ENCODE measurements at regions not wholly inside any gene's neighbourhood (a gene's known extent, or its start where the extent isn't known, plus 50 kb on each side); places are given as distances from the start of the nearest gene placed in this dataset.

- H3K4me3 ChIP-seq: no peak overlapping the region
- intact Hi-C loops (cut with DNase I; ENCODE audit: low total_unique reads): no loop called here
- DNase-seq: no peak
Observed at GRCh38 chrX:69289793-69290123, 124.5 kb upstream of the PJA1 start.

GRCh38 chrX:69289046-69289792, 124.0 kb upstream of the PJA1 start:
- DNase-seq: no peak
- peaks cover 0 to 4% of the 10 kb centered on the region in 2 donors for H3K4me1 ChIP-seq
- in situ Hi-C loops (cut with MboI; ENCODE audit: low sequenced_read_pairs in 4 of 4) (loop anchor here in 3 of 4 donors (5.0 to 10.0 kb wide), 2 partner anchors 464 to 467 kb away; partner anchors contain the start of gene EFNB1 (in 2 of the 3)), intact Hi-C loops (cut with DNase I; ENCODE audit: low total_unique reads) (no loop called here)
- no peak overlapping the region for H3K27ac ChIP-seq
- no peaks in the 10 kb centered on the region for H3K27me3 ChIP-seq
- H3K4me3 ChIP-seq: no peak overlapping the region
- no peaks in the 10 kb centered on the region for H3K36me3 ChIP-seq
- no peaks in the 10 kb centered on the region for H3K9me3 ChIP-seq
- no peak for ATAC-seq
- no peak for TF ChIP-seq POLR2A (IDR thresholded peaks at IDR 0.05)
- TF ChIP-seq, protein P1, sequence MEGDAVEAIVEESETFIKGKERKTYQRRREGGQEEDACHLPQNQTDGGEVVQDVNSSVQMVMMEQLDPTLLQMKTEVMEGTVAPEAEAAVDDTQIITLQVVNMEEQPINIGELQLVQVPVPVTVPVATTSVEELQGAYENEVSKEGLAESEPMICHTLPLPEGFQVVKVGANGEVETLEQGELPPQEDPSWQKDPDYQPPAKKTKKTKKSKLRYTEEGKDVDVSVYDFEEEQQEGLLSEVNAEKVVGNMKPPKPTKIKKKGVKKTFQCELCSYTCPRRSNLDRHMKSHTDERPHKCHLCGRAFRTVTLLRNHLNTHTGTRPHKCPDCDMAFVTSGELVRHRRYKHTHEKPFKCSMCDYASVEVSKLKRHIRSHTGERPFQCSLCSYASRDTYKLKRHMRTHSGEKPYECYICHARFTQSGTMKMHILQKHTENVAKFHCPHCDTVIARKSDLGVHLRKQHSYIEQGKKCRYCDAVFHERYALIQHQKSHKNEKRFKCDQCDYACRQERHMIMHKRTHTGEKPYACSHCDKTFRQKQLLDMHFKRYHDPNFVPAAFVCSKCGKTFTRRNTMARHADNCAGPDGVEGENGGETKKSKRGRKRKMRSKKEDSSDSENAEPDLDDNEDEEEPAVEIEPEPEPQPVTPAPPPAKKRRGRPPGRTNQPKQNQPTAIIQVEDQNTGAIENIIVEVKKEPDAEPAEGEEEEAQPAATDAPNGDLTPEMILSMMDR (IDR thresholded peaks at IDR 0.05 in 4 of 5, conservative IDR thresholded peaks at IDR 0.05 in 1 of 5): no peak

More at GRCh38 chrX:69289793-69290123, 124.5 kb upstream of the PJA1 start:
- Histone ChIP-seq H3K9me3 (no peaks in the 10 kb centered on the region), H3K27ac (no peak overlapping the region), H3K36me3 (no peaks in the 10 kb centered on the region), H3K4me1 (peaks cover 0 to 4% of the 10 kb centered on the region in 2 donors), H3K27me3 (no peaks in the 10 kb centered on the region)
- TF ChIP-seq, protein P1 (IDR thresholded peaks at IDR 0.05 in 4 of 5, conservative IDR thresholded peaks at IDR 0.05 in 1 of 5): no peak
- TF ChIP-seq POLR2A (IDR thresholded peaks at IDR 0.05): no peak
- in situ Hi-C loops (cut with MboI; ENCODE audit: low sequenced_read_pairs in 4 of 4): loop anchor here in 3 of 4 donors (5.0 to 10.0 kb wide), 2 partner anchors 465 to 467 kb away; partner anchors contain the start of gene EFNB1 (in 2 of the 3)
- no peak for ATAC-seq

DNA sequence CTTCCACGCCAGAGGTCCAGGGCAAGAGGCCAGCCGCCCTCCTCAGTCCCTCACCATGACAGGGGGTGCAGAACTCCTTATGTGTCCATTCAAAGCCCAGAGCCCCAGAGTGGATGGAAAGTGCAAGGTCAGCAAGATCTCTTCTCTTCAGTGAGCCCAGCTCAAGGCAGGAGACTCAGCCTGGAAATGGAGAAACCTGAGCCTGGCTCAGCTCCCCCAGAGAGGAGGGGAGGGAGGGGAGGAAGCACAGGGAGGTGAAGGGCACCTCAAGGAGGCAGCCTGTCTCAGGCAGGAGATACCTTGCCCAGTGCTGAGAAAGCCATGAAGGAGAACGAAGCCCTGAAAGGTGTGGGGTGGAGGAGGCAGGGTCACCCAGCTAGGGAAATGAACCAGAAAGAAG, 121.8 kb upstream of the PJA1 start:
- TF ChIP-seq, protein P1 (IDR thresholded peaks at IDR 0.05 in 4 of 5, conservative IDR thresholded peaks at IDR 0.05 in 1 of 5): no peak
- no peak for TF ChIP-seq POLR2A (IDR thresholded peaks at IDR 0.05)
- no peak overlapping the region for H3K27ac ChIP-seq
- intact Hi-C loops (cut with DNase I; ENCODE audit: low total_unique reads): no loop called here
- ATAC-seq (no peak), DNase-seq (no peak)
- in situ Hi-C loops (cut with MboI; ENCODE audit: low sequenced_read_pairs in 4 of 4): loop anchor here in 3 of 4 donors (5.0 to 10.0 kb wide), 2 partner anchors 462 to 465 kb away; partner anchors contain the start of gene EFNB1 (in 2 of the 3)
- no peaks in the 10 kb centered on the region for H3K36me3 ChIP-seq
- no peak overlapping the region for H3K4me3 ChIP-seq
- no peaks in the 10 kb centered on the region for H3K9me3 ChIP-seq
- no peaks in the 10 kb centered on the region for H3K27me3 ChIP-seq
- H3K4me1 ChIP-seq: peaks cover 0 to 4% of the 10 kb centered on the region in 2 donors

DNA sequence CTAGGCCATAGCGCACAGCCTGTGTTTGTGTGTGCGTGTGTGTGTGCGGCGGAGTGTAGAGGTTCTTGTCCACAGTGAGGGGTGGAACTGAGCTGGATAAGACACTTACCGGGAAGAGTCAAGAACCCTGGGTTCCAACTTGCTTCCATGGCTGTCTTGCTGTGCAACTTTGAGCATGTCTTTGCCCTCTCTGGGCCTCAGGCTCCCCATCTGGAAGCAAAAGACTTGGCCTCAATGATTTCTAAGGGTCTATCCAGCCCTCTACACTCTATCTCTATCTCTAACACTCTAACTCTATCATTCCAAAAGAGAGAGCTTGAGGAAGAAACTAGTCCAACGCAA, 121.3 kb upstream of the PJA1 start:
- Histone ChIP-seq H3K27me3 (no peaks in the 10 kb centered on the region), H3K36me3 (no peaks in the 10 kb centered on the region), H3K4me3 (no peak overlapping the region), H3K4me1 (peaks cover 0 to 4% of the 10 kb centered on the region in 2 donors), H3K27ac (no peak overlapping the region), H3K9me3 (no peaks in the 10 kb centered on the region)
- in situ Hi-C loops (cut with MboI; ENCODE audit: low sequenced_read_pairs in 4 of 4): loop anchor here in 3 of 4 donors (5.0 to 10.0 kb wide), 2 partner anchors 462 to 464 kb away; partner anchors contain the start of gene EFNB1 (in 2 of the 3)
- no peak for ATAC-seq
- TF ChIP-seq, protein P1 (IDR thresholded peaks at IDR 0.05 in 4 of 5, conservative IDR thresholded peaks at IDR 0.05 in 1 of 5): no peak
- no peak for TF ChIP-seq POLR2A (IDR thresholded peaks at IDR 0.05)
- intact Hi-C loops (cut with DNase I; ENCODE audit: low total_unique reads): loop anchor here (1.0 kb wide), 1 partner anchor 464 kb away; no protein-coding TSS in a partner anchor
- no peak for DNase-seq

All from gastrocnemius medialis (tissue), 4 donors.